ENCODE measurements at regions not wholly inside any gene's neighbourhood (a gene's known extent, or its start where the extent isn't known, plus 50 kb on each side); places are given as distances from the start of the nearest gene placed in this dataset.

- H4K20me1 ChIP-seq (ENCODE audit: insufficient read depth, low read length) = no peaks in the 10 kb centered on the region
- no peak for TF ChIP-seq CTCF (IDR thresholded peaks at IDR 0.05; ENCODE audit: low read length)
- no peak for TF ChIP-seq EZH2 (IDR thresholded peaks at IDR 0.05; ENCODE audit: borderline replicate concordance, low read length)
- no peak overlapping the region for H3K27ac ChIP-seq (ENCODE audit: low read depth, low read length, poor library complexity, severe bottlenecking)
- no peak overlapping the region for H3K4me2 ChIP-seq (ENCODE audit: low read length)
- no peak overlapping the region for H2AFZ ChIP-seq (ENCODE audit: low read length)
- no peaks in the 10 kb centered on the region for H3F3A ChIP-seq (ENCODE audit: insufficient read depth, low read length)
- H3K36me3 ChIP-seq (ENCODE audit: insufficient read depth, low read length) = no peaks in the 10 kb centered on the region
- H3K9ac ChIP-seq (ENCODE audit: low read length) = no peak overlapping the region
- H3K4me3 ChIP-seq (ENCODE audit: low read depth, low read length, poor library complexity, severe bottlenecking) = no peak overlapping the region
- H3K79me2 ChIP-seq (ENCODE audit: insufficient read depth, low read length) = no peaks in the 10 kb centered on the region
- no peaks in the 10 kb centered on the region for H3K27me3 ChIP-seq (ENCODE audit: insufficient read depth, low read length)
- H3K9me3 ChIP-seq (ENCODE audit: low read length) = no peaks in the 10 kb centered on the region
- no peaks in the 10 kb centered on the region for H3K4me1 ChIP-seq (ENCODE audit: insufficient read depth, low read length, severe bottlenecking)
- no peaks in the 10 kb centered on the region for H3K9me2 ChIP-seq (ENCODE audit: low read depth, low read length)
These were observed 110.0 kb downstream of the ADSS2 start for GRCh38 chr1:244341455-244342450.

DNA sequence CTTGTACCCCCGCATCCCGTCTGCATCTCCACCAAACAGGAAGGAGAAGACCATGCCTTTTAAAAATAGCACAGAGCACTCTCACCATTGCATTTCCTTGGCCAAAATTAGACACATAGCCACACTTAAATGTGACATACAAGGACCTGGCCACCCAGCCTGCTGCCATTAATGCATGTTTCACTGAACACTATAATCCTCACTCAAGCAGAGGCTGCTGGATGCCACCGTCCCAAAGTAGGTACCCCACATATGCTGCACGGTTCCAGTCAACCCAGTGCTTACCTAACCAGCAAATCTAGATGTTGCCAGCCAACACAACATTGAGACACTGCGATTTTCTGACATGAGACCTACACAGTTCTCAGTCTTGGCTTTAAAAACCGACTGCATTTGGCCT is 107.7 kb downstream of the ADSS2 start:
- H3K9ac ChIP-seq (ENCODE audit: low read length) = no peak overlapping the region
- H3F3A ChIP-seq (ENCODE audit: insufficient read depth, low read length) = no peaks in the 10 kb centered on the region
- H3K4me2 ChIP-seq (ENCODE audit: low read length) = no peak overlapping the region

DNA sequence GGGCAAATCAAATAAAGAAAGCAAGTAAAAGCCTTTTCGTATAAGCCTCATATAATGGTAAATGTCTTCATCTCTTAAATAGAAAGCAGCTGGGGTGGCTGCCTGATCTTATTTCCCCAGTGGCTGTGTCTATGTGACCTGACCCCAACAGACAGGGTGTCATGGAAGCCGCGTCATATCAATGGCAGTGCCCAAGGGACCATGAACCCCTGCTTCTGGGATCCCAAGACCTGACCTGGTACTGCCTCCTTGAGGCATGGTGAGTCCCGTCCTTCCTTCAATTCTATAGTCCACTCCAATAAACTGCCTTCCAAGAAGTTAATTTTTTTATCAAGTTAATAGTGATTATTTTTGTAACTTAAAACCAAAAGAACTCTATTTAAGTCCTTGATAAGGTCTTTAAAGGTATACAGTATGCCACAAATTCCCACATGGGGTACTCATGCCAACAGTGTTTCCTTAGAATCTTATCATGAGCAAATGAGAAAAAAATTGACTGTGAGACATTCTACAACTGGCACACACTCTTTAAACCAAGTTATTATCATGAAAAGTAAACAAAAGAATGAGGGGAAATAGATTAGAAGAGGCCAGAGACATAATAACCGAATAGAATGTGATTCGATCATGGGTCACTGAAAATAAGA is 104.6 kb downstream of the ADSS2 start:
- H3K9me2 ChIP-seq (ENCODE audit: low read depth, low read length) = no peaks in the 10 kb centered on the region
- no peak overlapping the region for H2AFZ ChIP-seq (ENCODE audit: low read length)
- no peak overlapping the region for H3K4me3 ChIP-seq (ENCODE audit: low read depth, low read length, poor library complexity, severe bottlenecking)
- no peak for TF ChIP-seq CTCF (IDR thresholded peaks at IDR 0.05; ENCODE audit: low read length)
- TF ChIP-seq EZH2 (IDR thresholded peaks at IDR 0.05; ENCODE audit: borderline replicate concordance, low read length) = no peak
- no peaks in the 10 kb centered on the region for H3K9me3 ChIP-seq (ENCODE audit: low read length)
- no peaks in the 10 kb centered on the region for H3K27me3 ChIP-seq (ENCODE audit: insufficient read depth, low read length)
- H4K20me1 ChIP-seq (ENCODE audit: insufficient read depth, low read length) = no peaks in the 10 kb centered on the region
- H3K79me2 ChIP-seq (ENCODE audit: insufficient read depth, low read length) = no peaks in the 10 kb centered on the region
- H3F3A ChIP-seq (ENCODE audit: insufficient read depth, low read length) = no peaks in the 10 kb centered on the region
- H3K9ac ChIP-seq (ENCODE audit: low read length) = no peak overlapping the region
- no peak overlapping the region for H3K27ac ChIP-seq (ENCODE audit: low read depth, low read length, poor library complexity, severe bottlenecking)
- H3K4me1 ChIP-seq (ENCODE audit: insufficient read depth, low read length, severe bottlenecking) = no peaks in the 10 kb centered on the region
- no peaks in the 10 kb centered on the region for H3K36me3 ChIP-seq (ENCODE audit: insufficient read depth, low read length)
- H3K4me2 ChIP-seq (ENCODE audit: low read length) = no peak overlapping the region

More for the DNA sequence above, 107.7 kb downstream of the ADSS2 start:
- Histone ChIP-seq H3K27me3 (ENCODE audit: insufficient read depth, low read length) (no peaks in the 10 kb centered on the region), H3K9me3 (ENCODE audit: low read length) (no peaks in the 10 kb centered on the region), H3K9me2 (ENCODE audit: low read depth, low read length) (no peaks in the 10 kb centered on the region), H2AFZ (ENCODE audit: low read length) (no peak overlapping the region), H3K4me3 (ENCODE audit: low read depth, low read length, poor library complexity, severe bottlenecking) (no peak overlapping the region), H3K36me3 (ENCODE audit: insufficient read depth, low read length) (no peaks in the 10 kb centered on the region), H3K27ac (ENCODE audit: low read depth, low read length, poor library complexity, severe bottlenecking) (no peak overlapping the region), H3K4me1 (ENCODE audit: insufficient read depth, low read length, severe bottlenecking) (no peaks in the 10 kb centered on the region), H3K79me2 (ENCODE audit: insufficient read depth, low read length) (no peaks in the 10 kb centered on the region), H4K20me1 (ENCODE audit: insufficient read depth, low read length) (no peaks in the 10 kb centered on the region)
- no peak for TF ChIP-seq CTCF (IDR thresholded peaks at IDR 0.05; ENCODE audit: low read length)
- TF ChIP-seq EZH2 (IDR thresholded peaks at IDR 0.05; ENCODE audit: borderline replicate concordance, low read length) = no peak
